ENCODE measurements at regions not wholly inside any gene's neighbourhood (a gene's known extent, or its start where the extent isn't known, plus 50 kb on each side); places are given as distances from the start of the nearest gene placed in this dataset.
"Not testable (repeated sequence)": the region's sequence is repeated elsewhere in the genome, so short reads cannot be mapped to it uniquely, and the experiment has no call there.

GRCh38 chr5:142235050-142235797 lies 89.6 kb downstream of the SPRY4 start:
- Mint-ChIP-seq H3K4me1 (peaks cover 8% of the 10 kb centered on the region), H3K4me3 (no peak overlapping the region), H3K27me3 (peaks cover 9% of the 10 kb centered on the region), H3K9me3 (no peaks in the 10 kb centered on the region), H3K36me3 (ENCODE audit: low read depth) (no peaks in the 10 kb centered on the region), H3K27ac (peak overlapping the region; percentile 31)
- intact Hi-C loops (cut with micrococcal nuclease), result no loop called here
- DNase-seq, result no peak

GRCh38 chr5:142233083-142234032 lies 91.5 kb downstream of the SPRY4 start:
- H3K27ac Mint-ChIP-seq, result no peak overlapping the region
- H3K4me1 Mint-ChIP-seq, result peaks cover 8% of the 10 kb centered on the region
- H3K4me3 Mint-ChIP-seq, result no peak overlapping the region
- no peak for DNase-seq
- no peaks in the 10 kb centered on the region for H3K9me3 Mint-ChIP-seq
- H3K36me3 Mint-ChIP-seq (ENCODE audit: low read depth), result no peaks in the 10 kb centered on the region
- intact Hi-C loops (cut with micrococcal nuclease), result no loop called here
- H3K27me3 Mint-ChIP-seq, result peaks cover 11% of the 10 kb centered on the region

GRCh38 chr5:142230949-142231348 lies 93.9 kb downstream of the SPRY4 start:
- H3K27me3 Mint-ChIP-seq; H3K9me3 Mint-ChIP-seq; H3K4me1 Mint-ChIP-seq; H3K4me3 Mint-ChIP-seq; H3K27ac Mint-ChIP-seq; H3K36me3 Mint-ChIP-seq (ENCODE audit: low read depth); intact Hi-C loops (cut with micrococcal nuclease); DNase-seq: not testable (repeated sequence)

GRCh38 chr5:142225141-142225540 lies 99.7 kb downstream of the SPRY4 start:
- Mint-ChIP-seq H3K9me3 (no peaks in the 10 kb centered on the region), H3K4me3 (no peak overlapping the region), H3K36me3 (ENCODE audit: low read depth) (peaks cover 2% of the 10 kb centered on the region), H3K27ac (no peak overlapping the region), H3K27me3 (peaks cover 3% of the 10 kb centered on the region), H3K4me1 (peaks cover 17% of the 10 kb centered on the region)
- no peak for DNase-seq
- intact Hi-C loops (cut with micrococcal nuclease), result no loop called here

GRCh38 chr5:142222866-142223558 lies 101.8 kb downstream of the SPRY4 start:
- Mint-ChIP-seq H3K27ac (peak overlapping the region; percentile 57), H3K4me3 (no peak overlapping the region)

GRCh38 chr5:142222225-142222865 lies 102.5 kb downstream of the SPRY4 start:
- H3K36me3 Mint-ChIP-seq (ENCODE audit: low read depth), result peaks cover 2% of the 10 kb centered on the region
- H3K27me3 Mint-ChIP-seq, result peaks cover 2% of the 10 kb centered on the region
- intact Hi-C loops (cut with micrococcal nuclease), result no loop called here

More at GRCh38 chr5:142222866-142223558, 101.8 kb downstream of the SPRY4 start:
- H3K36me3 Mint-ChIP-seq (ENCODE audit: low read depth), result peaks cover 2% of the 10 kb centered on the region
- H3K27me3 Mint-ChIP-seq, result peaks cover 2% of the 10 kb centered on the region
- peaks cover 17% of the 10 kb centered on the region for H3K4me1 Mint-ChIP-seq
- no peaks in the 10 kb centered on the region for H3K9me3 Mint-ChIP-seq
- DNase-seq, result no peak
- intact Hi-C loops (cut with micrococcal nuclease), result no loop called here

GRCh38 chr5:142221091-142221860 lies 103.5 kb downstream of the SPRY4 start:
- H3K27ac Mint-ChIP-seq, result no peak overlapping the region
- no peak for DNase-seq
- H3K9me3 Mint-ChIP-seq, result no peaks in the 10 kb centered on the region
- intact Hi-C loops (cut with micrococcal nuclease), result no loop called here
- peaks cover 2% of the 10 kb centered on the region for H3K36me3 Mint-ChIP-seq (ENCODE audit: low read depth)
- H3K4me3 Mint-ChIP-seq, result no peak overlapping the region
- no peaks in the 10 kb centered on the region for H3K27me3 Mint-ChIP-seq
- peaks cover 17% of the 10 kb centered on the region for H3K4me1 Mint-ChIP-seq

More at GRCh38 chr5:142222225-142222865, 102.5 kb downstream of the SPRY4 start:
- Mint-ChIP-seq H3K4me1 (peaks cover 17% of the 10 kb centered on the region), H3K4me3 (no peak overlapping the region), H3K9me3 (no peaks in the 10 kb centered on the region), H3K27ac (no peak overlapping the region)
- no peak for DNase-seq

- Mint-ChIP-seq H3K27me3 (no peaks in the 10 kb centered on the region), H3K36me3 (ENCODE audit: low read depth) (peaks cover 2% of the 10 kb centered on the region), H3K27ac (no peak overlapping the region), H3K4me3 (no peak overlapping the region), H3K9me3 (no peaks in the 10 kb centered on the region), H3K4me1 (peaks cover 15% of the 10 kb centered on the region)
- intact Hi-C loops (cut with micrococcal nuclease), result no loop called here
- no peak for DNase-seq
These were observed 105.7 kb downstream of the SPRY4 start for GRCh38 chr5:142219146-142219545.

- Mint-ChIP-seq H3K9me3 (no peaks in the 10 kb centered on the region), H3K4me3 (no peak overlapping the region), H3K27ac (no peak overlapping the region), H3K4me1 (peaks cover 3% of the 10 kb centered on the region), H3K27me3 (no peaks in the 10 kb centered on the region), H3K36me3 (ENCODE audit: low read depth) (no peaks in the 10 kb centered on the region)
- DNase-seq, result no peak
- intact Hi-C loops (cut with micrococcal nuclease), result no loop called here
These were observed 107.9 kb downstream of the SPRY4 start for GRCh38 chr5:142216931-142217330.

- intact Hi-C loops (cut with micrococcal nuclease), result no loop called here
- no peak overlapping the region for H3K27ac Mint-ChIP-seq
- H3K36me3 Mint-ChIP-seq (ENCODE audit: low read depth), result no peaks in the 10 kb centered on the region
These were observed 107.5 kb downstream of the NDFIP1 start for GRCh38 chr5:142215915-142216681.

GRCh38 chr5:142213077-142213476 lies 104.5 kb downstream of the NDFIP1 start:
- no peak for DNase-seq
- Mint-ChIP-seq H3K4me3 (no peak overlapping the region), H3K36me3 (ENCODE audit: low read depth) (no peaks in the 10 kb centered on the region), H3K4me1 (no peaks in the 10 kb centered on the region), H3K27ac (no peak overlapping the region), H3K9me3 (no peaks in the 10 kb centered on the region), H3K27me3 (no peaks in the 10 kb centered on the region)
- intact Hi-C loops (cut with micrococcal nuclease), result no loop called here

More at GRCh38 chr5:142215915-142216681, 107.5 kb downstream of the NDFIP1 start:
- H3K4me1 Mint-ChIP-seq, result peaks cover 3% of the 10 kb centered on the region
- H3K9me3 Mint-ChIP-seq, result no peaks in the 10 kb centered on the region
- no peaks in the 10 kb centered on the region for H3K27me3 Mint-ChIP-seq
- no peak overlapping the region for H3K4me3 Mint-ChIP-seq
- no peak for DNase-seq

GRCh38 chr5:142211918-142212317 lies 103.3 kb downstream of the NDFIP1 start:
- Mint-ChIP-seq H3K4me3 (no peak overlapping the region), H3K36me3 (ENCODE audit: low read depth) (no peaks in the 10 kb centered on the region), H3K27ac (no peak overlapping the region), H3K27me3 (no peaks in the 10 kb centered on the region), H3K4me1 (no peaks in the 10 kb centered on the region), H3K9me3 (no peaks in the 10 kb centered on the region)
- no peak for DNase-seq
- intact Hi-C loops (cut with micrococcal nuclease), result no loop called here
